Neural crest cell (in vitro differentiated cells): ENCODE measurements at regions not wholly inside any gene's neighbourhood (a gene's known extent, or its start where the extent isn't known, plus 50 kb on each side); places are given as distances from the start of the nearest gene placed in this dataset.

Experiments
- DNase-seq: peaks from one replicate; pipeline ENCODE4 v3.0.0; 2021; ENCODE audit warnings: low read depth, mixed read lengths, low spot score
- H3K27ac Mint-ChIP-seq: one replicate; pipeline ENCODE4 v1.8.0; 2021; ENCODE audit warnings: mild to moderate bottlenecking, mixed read lengths; ENCODE audit not compliant: unreplicated experiment
- H3K27me3 Mint-ChIP-seq: 2 replicates; pipeline ENCODE4 v1.8.0; 2021; ENCODE audit warnings: low read depth, mild to moderate bottlenecking, mixed read lengths
- H3K36me3 Mint-ChIP-seq: 2 replicates; pipeline ENCODE4 v1.8.0; 2021; ENCODE audit warnings: low read depth, mild to moderate bottlenecking, mixed read lengths
- H3K4me1 Mint-ChIP-seq: 2 replicates; pipeline ENCODE4 v1.8.0; 2021; ENCODE audit warnings: mixed read lengths
- H3K4me3 Mint-ChIP-seq: one replicate; pipeline ENCODE4 v1.8.0; 2021; ENCODE audit warnings: mild to moderate bottlenecking, mixed read lengths
- H3K9me3 Mint-ChIP-seq: 2 replicates; pipeline ENCODE4 v1.8.0; 2021; ENCODE audit warnings: mixed read lengths
- TF ChIP-seq, protein P1 (sequence below): fragments of 200-600 bp; sonication (generic); conservative IDR thresholded peaks from 2 replicates; pipeline ENCODE4 v1.5.0; 2021; ENCODE audit warnings: antibody characterized with exemption, mild to moderate bottlenecking

DNA sequence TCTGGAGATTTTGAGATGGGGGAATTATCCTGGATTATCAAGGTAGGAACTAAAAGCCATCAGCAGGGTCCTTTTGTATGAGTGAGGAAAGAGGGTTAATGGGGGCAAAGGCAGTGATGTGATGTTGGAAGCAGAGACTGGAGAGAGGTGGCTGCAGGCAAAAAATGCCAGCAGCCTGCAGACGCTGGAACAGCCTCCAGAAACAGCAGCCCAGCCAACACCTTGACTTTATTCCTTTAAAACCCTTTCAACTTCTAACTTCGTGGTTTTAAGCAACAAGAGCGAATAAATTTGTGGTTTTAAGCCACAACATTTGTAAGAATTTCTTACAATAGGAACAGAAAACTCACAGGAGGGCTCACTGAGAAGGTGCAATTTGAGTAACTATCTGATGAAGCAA, 523.1 kb upstream of the HS6ST1 start:
- H3K27me3 Mint-ChIP-seq = peaks cover 8% of the 10 kb centered on the region
- DNase-seq = no peak
- H3K9me3 Mint-ChIP-seq = peaks cover 2% of the 10 kb centered on the region
- TF ChIP-seq, protein P1, sequence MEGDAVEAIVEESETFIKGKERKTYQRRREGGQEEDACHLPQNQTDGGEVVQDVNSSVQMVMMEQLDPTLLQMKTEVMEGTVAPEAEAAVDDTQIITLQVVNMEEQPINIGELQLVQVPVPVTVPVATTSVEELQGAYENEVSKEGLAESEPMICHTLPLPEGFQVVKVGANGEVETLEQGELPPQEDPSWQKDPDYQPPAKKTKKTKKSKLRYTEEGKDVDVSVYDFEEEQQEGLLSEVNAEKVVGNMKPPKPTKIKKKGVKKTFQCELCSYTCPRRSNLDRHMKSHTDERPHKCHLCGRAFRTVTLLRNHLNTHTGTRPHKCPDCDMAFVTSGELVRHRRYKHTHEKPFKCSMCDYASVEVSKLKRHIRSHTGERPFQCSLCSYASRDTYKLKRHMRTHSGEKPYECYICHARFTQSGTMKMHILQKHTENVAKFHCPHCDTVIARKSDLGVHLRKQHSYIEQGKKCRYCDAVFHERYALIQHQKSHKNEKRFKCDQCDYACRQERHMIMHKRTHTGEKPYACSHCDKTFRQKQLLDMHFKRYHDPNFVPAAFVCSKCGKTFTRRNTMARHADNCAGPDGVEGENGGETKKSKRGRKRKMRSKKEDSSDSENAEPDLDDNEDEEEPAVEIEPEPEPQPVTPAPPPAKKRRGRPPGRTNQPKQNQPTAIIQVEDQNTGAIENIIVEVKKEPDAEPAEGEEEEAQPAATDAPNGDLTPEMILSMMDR = no peak
- H3K36me3 Mint-ChIP-seq = no peaks in the 10 kb centered on the region
- no peak overlapping the region for H3K4me3 Mint-ChIP-seq
- H3K27ac Mint-ChIP-seq = no peak overlapping the region
- H3K4me1 Mint-ChIP-seq = no peaks in the 10 kb centered on the region

DNA sequence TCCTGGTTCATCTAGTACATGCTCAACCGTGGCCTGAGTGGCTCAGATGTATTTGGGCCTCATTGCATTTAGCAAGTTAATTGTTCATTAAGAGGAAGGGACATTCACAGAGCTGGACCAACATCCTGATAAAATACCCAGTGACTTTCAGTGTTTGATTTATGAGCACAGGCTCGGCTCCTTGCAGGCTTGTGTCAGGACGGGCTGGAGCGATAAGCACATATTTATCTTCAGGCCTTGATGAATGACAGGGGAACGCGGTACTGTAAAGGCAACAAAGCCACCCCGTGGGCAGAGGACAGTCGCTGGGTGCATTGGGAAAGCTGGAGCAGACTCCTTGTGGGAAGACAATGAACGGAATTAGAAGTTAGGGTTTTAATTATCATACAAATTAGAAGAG, 548.6 kb upstream of the HS6ST1 start:
- no peak overlapping the region for H3K4me3 Mint-ChIP-seq
- no peaks in the 10 kb centered on the region for H3K9me3 Mint-ChIP-seq
- no peaks in the 10 kb centered on the region for H3K27me3 Mint-ChIP-seq
- no peak for DNase-seq
- TF ChIP-seq, protein P1 = no peak
- no peak overlapping the region for H3K27ac Mint-ChIP-seq
- peaks cover 7% of the 10 kb centered on the region for H3K4me1 Mint-ChIP-seq
- H3K36me3 Mint-ChIP-seq = no peaks in the 10 kb centered on the region

DNA sequence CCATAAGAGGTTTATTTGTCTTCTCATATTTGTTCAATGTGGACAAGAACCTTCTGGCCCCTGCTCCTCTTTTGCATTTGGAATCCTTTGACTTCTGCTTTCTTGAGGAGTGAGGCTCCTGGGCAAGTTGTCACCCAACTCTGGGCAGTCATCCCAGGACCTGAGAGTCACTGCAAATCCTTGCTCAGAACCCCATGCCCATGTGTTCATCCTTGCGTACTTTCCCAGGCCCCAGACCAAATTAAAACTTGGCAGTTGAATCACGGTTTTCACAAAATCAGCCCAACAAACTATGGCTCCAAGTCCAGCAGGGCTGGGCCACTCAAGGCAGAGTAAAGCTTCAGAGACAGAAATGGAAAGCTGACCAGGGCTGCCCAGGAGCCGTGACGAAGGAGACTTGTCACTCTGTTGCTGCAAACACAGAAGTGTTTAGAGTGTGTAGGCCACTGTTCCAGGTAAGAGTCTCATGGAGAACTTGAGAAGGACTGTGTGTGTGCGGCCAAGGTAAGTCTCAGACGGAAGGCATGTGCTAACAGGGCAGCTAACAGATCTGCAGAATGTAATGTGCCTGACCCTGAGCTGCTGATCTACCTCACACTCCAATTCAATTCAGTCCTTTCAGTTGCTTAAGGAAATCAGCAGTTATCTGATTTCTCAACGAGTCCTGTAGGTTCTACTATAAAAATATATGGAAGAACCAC, 549.4 kb upstream of the HS6ST1 start:
- Mint-ChIP-seq H3K36me3 (no peaks in the 10 kb centered on the region), H3K9me3 (no peaks in the 10 kb centered on the region), H3K4me3 (no peak overlapping the region), H3K27ac (no peak overlapping the region), H3K4me1 (peaks cover 7% of the 10 kb centered on the region), H3K27me3 (no peaks in the 10 kb centered on the region)
- TF ChIP-seq, protein P1 = no peak
- no peak for DNase-seq

DNA sequence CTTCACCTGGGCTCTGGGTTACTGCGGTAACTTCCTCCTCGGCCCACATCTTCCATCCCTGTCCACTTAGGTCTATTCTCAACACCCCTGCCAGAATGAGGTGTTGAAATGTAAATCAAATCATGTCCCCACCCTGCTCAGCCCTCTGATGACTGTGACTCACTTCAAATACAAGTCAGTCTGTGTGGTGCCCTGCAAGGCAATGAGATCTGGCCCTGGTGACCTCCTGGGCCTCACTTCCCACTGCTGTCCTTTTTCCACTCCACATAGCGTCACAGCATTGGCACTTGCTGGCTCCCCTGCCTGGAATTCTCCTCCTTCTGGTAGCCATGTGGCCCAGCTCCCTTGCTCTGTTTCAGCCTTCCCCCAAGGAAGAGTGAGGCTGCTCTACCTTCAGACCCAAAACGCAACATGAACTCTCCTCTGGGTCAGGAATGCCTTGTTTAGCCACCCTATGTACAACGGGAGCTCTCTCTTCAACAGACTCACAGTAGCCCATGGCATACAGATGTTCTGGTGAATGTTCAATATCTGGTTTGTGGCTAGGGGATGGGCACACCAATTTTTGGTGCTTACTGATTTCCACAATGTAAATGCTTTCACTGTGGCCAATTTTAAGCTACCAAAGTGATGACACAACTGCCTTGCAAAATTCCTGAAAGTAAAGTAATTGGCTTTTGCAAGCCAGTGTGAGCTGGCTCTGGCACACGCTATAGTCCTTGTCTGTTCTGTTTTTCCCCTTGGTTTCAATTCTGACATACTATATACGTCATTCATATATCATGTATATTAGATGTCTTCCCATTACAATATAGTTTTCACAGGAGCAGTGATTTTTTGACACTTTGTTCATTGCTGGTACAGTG, 550.3 kb upstream of the HS6ST1 start:
- Mint-ChIP-seq H3K36me3 (no peaks in the 10 kb centered on the region), H3K9me3 (no peaks in the 10 kb centered on the region), H3K27me3 (no peaks in the 10 kb centered on the region), H3K27ac (no peak overlapping the region), H3K4me1 (peaks cover 7% of the 10 kb centered on the region), H3K4me3 (no peak overlapping the region)
- DNase-seq = no peak
- TF ChIP-seq, protein P1 = no peak

DNA sequence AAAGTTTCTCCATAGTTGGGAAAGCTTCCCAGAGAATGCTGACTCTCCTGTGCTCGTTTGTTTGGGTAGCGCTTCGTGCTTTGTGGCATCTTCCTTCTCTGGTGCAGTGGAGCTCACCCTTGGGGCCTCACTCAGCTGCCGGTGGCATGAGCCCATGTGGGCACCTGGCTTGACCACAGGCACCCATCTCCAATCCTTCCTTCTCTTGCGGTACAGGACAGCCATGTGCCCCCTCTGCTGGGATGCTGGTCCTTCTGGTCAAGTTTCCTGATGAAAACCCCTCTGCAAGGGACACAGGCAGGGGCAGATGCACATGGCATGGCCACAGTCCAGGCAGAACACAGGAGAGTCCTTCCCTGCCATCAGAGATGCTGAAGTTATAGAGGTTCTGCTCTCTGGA, 555.9 kb upstream of the HS6ST1 start:
- Mint-ChIP-seq H3K27me3 (no peaks in the 10 kb centered on the region), H3K36me3 (no peaks in the 10 kb centered on the region), H3K4me1 (peaks cover 18% of the 10 kb centered on the region), H3K9me3 (no peaks in the 10 kb centered on the region), H3K27ac (no peak overlapping the region), H3K4me3 (no peak overlapping the region)
- no peak for DNase-seq
- TF ChIP-seq, protein P1 = no peak
